ENCODE measurements at regions not wholly inside any gene's neighbourhood (a gene's known extent, or its start where the extent isn't known, plus 50 kb on each side); places are given as distances from the start of the nearest gene placed in this dataset.
"Not testable (repeated sequence)": the region's sequence is repeated elsewhere in the genome, so short reads cannot be mapped to it uniquely, and the experiment has no call there.

DNA sequence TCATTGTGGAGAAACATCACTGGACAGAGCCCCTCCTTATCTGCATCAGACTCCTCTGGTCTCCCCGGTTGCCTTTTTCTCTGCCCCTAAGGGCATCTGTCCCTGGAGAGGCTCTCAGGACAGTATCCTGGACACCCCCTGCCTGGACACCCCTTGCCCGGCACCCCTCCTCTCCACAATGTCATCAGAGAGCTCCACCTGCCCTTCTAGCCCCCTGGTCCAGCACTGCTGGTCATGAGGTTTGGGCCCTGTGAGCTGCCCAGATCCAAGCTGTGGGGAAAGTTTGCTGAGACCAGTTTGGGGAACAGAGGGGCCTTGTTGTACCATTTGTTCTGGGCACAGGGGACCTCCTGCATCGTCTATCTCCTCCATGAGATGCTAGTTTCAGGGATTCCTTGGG, 335.2 kb downstream of the CACNA1B start:
- TF ChIP-seq, protein P1, sequence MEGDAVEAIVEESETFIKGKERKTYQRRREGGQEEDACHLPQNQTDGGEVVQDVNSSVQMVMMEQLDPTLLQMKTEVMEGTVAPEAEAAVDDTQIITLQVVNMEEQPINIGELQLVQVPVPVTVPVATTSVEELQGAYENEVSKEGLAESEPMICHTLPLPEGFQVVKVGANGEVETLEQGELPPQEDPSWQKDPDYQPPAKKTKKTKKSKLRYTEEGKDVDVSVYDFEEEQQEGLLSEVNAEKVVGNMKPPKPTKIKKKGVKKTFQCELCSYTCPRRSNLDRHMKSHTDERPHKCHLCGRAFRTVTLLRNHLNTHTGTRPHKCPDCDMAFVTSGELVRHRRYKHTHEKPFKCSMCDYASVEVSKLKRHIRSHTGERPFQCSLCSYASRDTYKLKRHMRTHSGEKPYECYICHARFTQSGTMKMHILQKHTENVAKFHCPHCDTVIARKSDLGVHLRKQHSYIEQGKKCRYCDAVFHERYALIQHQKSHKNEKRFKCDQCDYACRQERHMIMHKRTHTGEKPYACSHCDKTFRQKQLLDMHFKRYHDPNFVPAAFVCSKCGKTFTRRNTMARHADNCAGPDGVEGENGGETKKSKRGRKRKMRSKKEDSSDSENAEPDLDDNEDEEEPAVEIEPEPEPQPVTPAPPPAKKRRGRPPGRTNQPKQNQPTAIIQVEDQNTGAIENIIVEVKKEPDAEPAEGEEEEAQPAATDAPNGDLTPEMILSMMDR (IDR thresholded peaks at IDR 0.05; ENCODE audit: low read depth, low read length), result not testable (repeated sequence)
- not testable (repeated sequence) for TF ChIP-seq EZH2phosphoT487 (IDR thresholded peaks at IDR 0.05; ENCODE audit: low read depth)

Data from OCI-LY3 (cell line).